GM18520 (cell line): ENCODE measurements at regions not wholly inside any gene's neighbourhood (a gene's known extent, or its start where the extent isn't known, plus 50 kb on each side); places are given as distances from the start of the nearest gene placed in this dataset.
"Not testable (repeated sequence)": the region's sequence is repeated elsewhere in the genome, so short reads cannot be mapped to it uniquely, and the experiment has no call there.

Experiments
- ATAC-seq: cut with Tn5 transposase; IDR thresholded peaks from one replicate; pipeline ENCODE4 v1.9.1; 2021; ENCODE audit not compliant: unreplicated experiment

DNA sequence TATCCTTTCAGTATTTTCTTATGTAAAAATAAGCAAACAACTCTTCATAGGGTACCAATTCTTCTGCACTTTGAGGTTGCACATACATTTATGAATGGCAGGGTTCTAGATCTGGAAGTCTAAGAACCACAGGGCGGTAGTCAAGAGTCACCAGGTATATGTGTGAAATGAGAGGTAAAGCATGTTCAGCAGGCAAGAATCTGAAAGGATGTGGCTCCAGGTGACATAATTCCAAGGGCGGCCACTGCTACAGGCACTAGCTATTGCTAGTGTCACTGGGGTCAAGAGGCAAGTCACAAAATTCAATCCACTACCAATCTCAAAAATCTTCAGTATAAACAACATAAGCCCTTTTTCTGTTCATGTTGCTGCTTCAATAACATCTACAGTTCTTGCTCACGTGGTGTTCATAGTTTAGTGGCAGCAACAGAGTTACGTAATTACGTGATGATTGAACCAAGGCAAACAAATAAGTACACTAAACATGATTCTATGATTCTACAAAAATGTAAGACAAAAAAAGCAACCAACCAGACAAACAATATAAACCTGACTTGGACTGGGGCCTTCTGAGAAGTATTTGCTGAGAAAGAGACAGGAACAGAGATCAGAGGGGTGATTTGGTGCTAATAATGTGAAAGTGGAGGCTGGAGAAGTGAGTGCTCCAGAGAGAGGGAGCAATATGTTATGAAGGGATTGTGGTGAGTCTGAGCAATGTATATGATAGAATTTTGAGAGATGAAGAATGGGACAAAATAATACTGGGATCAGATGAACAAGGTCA, 101.7 kb downstream of the NAA11 start:
- ATAC-seq = no peak

GRCh38 chr4:79217025-79217424, 108.8 kb downstream of the NAA11 start:
- no peak for ATAC-seq

DNA sequence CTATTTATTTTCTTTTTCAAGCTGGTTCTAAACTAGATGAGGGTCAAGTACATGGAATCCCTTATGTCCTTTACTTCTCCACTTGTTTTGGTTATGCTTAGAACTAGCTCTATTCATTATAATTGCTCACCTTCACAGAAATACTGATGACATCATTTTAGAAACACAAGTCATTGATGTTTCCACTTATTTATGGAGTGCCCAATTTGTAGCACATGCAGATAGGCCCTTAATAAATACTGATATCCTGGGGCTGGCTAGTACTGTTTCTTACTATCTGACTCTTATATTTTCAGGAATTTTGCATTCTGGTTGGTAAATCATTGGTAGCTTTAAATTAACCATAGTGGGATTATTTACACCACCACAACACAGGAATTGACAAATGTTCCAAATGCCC, 112.2 kb downstream of the NAA11 start:
- ATAC-seq = no peak

DNA sequence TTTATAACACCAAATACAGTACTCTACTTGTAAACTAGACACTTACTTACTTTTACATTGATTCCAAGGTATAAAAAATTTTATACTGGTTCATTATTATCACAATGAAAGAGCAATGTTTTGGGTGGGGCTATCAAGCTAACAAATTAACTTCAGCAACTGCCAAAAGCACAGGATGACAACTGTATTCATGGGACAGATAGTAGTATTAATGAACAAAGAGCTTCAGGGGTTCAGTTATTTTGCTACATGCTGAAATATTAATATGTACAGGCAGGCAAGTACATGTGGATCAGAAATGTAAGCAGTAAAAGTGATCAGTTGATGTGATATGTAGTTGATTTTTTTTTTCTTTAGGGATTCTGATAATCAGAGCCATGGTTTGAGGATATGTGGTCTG, 112.9 kb downstream of the NAA11 start:
- ATAC-seq = no peak

- ATAC-seq = no peak
Observed at GRCh38 chr4:79212311-79212710, 113.5 kb downstream of the NAA11 start.

- no peak for ATAC-seq
Observed at GRCh38 chr4:79211490-79211889, 114.4 kb downstream of the NAA11 start.

DNA sequence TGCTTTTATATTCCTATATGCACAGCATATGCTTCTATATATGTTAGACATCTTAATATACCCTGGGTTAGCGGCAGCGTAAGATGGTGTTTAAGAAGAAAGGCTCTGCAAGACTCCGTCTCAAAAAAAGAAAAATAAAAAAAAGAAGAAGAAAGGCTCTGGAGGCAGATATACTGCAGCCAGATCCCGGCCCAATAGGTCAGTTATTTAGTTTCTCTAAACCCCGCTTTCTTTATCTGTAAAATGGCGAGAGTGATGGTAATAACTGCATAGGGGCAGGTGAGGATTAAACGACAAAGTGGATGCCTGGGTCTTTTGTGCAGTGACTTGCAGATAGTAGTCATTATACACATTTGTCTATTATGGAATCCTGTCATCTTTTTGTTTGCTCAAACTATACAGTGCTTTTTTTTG, 115.2 kb downstream of the NAA11 start:
- no peak for ATAC-seq

- ATAC-seq = no peak
Observed at GRCh38 chr4:79209822-79210635, 115.8 kb downstream of the NAA11 start.

DNA sequence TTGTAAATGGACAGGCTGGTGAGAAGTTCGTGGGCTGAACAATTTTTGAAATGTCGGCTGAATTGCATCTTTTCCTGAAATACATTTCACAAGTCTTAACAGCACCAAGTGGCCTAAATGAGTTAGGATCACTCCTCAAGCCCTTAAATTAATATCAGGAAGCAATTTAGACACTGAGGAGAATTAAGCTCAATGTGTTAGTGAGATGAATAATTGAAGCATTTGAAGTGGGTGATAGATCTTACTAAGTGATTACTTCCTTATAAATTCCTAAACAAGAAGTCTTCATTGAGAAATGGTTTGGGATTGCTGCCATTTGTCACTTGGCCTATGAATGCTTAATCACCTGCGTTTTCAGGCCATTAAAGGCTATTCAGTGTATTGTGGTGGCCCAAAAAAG, 116.8 kb downstream of the NAA11 start:
- no peak for ATAC-seq

DNA sequence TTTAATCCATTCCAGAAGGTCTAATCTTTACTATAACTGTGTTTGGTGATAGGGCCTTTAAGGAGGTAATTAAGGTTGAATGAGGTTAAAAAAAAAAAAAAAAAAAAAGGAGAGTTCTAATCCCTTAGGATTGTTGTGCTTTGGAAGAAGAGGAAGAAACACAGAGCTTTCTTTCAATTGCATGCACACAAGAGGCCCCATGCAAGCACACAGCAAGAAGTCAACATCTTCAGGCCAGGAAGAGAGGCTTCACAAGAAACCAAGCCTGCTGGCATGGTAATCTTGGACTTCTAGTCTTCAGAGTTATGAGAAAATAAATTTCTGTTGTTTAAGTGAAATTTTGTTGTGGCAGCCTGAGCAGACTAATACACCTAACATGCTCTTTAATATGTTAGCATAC, 118.6 kb downstream of the NAA11 start:
- ATAC-seq = no peak

DNA sequence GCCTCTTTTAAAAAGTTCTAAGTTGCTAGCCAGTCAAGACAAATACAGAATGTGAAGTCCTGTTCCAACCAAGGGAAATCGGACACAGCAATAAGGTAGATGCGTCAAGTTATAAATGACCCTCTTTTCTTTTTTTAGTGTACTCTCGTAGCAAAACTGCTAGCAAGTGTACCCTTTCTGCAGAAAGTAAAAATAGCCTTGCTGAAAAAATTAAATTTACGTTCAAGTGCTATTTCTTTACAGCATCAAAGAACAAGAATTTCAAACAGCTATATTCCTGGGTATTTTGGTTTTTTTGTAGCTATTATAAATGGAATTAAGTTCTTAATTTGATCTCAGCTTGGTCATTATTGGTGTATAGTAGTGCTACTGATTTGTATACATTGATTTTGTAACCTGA, 119.2 kb downstream of the NAA11 start:
- no peak for ATAC-seq

DNA sequence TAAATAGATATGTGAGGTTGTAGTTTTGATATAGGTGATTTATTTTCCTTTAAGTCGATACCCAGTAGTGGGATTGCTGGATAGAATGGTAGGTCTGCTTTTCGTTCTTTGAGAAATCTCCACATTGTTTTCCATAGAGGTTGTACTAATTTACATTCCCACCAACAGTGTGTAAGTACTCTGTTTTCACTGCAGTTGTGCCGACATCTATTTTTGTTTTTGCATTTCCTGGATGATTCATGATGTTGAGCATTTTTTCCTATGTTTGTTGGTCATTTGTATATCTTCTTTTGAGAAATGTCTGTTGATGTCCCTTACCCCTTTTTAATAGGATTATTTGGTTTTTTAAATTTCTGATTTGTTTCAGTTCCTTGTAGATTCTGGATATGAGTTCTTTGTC, 120.7 kb downstream of the NAA11 start:
- ATAC-seq = no peak

- ATAC-seq = no peak
Observed at GRCh38 chr4:79201971-79202370, 123.9 kb downstream of the NAA11 start.

GRCh38 chr4:79199743-79200142, 126.1 kb downstream of the NAA11 start:
- no peak for ATAC-seq

DNA sequence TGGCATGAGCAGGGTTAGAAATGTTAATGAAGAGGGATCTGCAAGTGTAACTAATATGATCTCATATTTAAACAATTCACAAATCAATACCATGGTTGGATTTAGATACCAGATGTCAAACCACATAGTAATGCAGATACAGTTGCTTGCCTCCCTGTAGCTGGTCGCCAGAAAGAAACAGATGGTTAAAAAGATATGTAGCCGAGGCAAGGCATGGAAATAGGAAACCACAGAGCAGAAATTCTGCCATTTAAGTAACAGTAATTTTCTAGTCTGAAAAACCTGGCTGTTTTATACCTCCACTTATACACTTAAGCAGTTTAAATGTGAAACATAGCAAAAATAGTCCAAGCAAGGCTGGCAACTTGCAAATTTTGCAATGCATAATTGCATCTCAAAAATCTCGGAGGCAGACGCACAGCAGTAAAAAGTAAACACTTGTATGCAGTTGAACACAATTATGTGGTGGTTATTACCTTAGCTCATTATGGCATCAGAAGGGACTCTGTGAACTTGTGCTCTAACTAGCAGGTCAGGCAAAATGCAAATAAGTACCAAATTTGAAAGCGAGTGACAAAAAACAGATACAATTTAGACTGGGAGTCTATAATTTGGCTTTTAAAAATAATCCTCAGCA, 126.8 kb downstream of the NAA11 start:
- no peak for ATAC-seq

- no peak for ATAC-seq
Observed at GRCh38 chr4:79197275-79198009, 128.4 kb downstream of the NAA11 start.

DNA sequence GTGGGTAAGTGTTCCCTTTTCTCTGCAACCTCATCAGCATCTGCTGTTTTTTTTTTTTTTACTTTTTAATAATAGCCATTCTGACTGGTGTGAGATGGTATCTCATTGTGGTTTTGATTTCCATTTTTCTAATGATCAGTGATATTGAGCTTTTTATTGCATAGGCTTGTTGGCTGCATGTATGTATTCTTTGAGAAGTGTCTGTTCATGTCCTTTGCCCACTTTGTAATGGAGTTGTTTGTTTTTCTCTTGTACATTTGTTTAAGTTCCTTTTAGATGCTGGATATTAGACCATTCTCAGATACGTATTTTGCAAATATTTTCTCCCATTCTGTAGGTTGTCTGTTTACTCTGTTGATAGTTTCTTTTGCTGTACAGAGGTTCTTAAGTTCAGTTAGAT, 134.6 kb downstream of the NAA11 start:
- ATAC-seq = not testable (repeated sequence)

GRCh38 chr4:79185526-79186045, 140.3 kb downstream of the NAA11 start:
- no peak for ATAC-seq

DNA sequence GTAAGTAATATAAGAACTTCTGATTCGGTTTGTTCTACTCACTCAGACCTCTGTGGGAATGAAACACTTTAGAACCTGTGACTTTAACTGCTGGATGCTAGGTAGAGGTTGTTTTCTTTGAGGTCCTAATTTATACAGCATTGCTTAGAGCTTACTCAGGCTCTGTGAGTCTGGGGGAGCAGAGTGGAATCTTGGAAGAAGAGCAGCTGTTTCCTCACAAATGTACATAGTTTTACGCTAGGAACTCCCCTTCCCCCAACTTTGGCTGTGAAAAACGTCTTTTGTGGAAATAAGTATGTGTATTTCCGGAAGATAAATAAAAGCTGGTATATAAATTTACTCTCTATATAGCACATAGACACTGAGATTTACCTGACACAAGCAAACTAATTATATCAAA, 141.4 kb downstream of the NAA11 start:
- no peak for ATAC-seq

GRCh38 chr4:79182209-79182608, 143.7 kb downstream of the NAA11 start:
- ATAC-seq = no peak

- ATAC-seq = no peak
Observed at GRCh38 chr4:79181190-79181589, 144.7 kb downstream of the NAA11 start.
